Esophagus squamous epithelium (tissue), 5 donors: ENCODE measurements at regions not wholly inside any gene's neighbourhood (a gene's known extent, or its start where the extent isn't known, plus 50 kb on each side); places are given as distances from the start of the nearest gene placed in this dataset.

ENCODE experiments used
- DNase-seq: peaks from one replicate; lab custom pipeline; 2025; lab: John Stamatoyannopoulos, UW
- H3K27ac ChIP-seq, 4 donors: fragments of 200-600 bp; sonication (generic); one replicate each; pipeline ENCODE4 v1.5.1; 2016 to 2019; ENCODE audit warnings: mild to moderate bottlenecking in 1 of 4
- H3K27me3 ChIP-seq, 4 donors: fragments of 200-600 bp; sonication (generic); 1 replicate in 3 of 4; 2 replicates in 1 of 4; pipeline versions ENCODE4 v1.5.1 to v1.6.0; 2017 to 2021; ENCODE audit warnings: antibody characterized with exemption in 1 of 4
- H3K36me3 ChIP-seq, 3 donors: fragments of 200-600 bp; sonication (generic); one replicate each; pipeline ENCODE4 v1.5.1; 2016 to 2019
- H3K4me1 ChIP-seq, 3 donors: fragments of 200-600 bp; sonication (generic); one replicate each; pipeline ENCODE4 v1.5.1; 2017 to 2019
- H3K4me3 ChIP-seq, 4 donors: fragments of 200-600 bp; sonication (generic); 1 replicate in 3 of 4; 2 replicates in 1 of 4; pipeline ENCODE4 v1.5.1; 2016 to 2019; ENCODE audit warnings: mild to moderate bottlenecking in 2 of 4, moderate library complexity in 1 of 4
- H3K9me3 ChIP-seq, 3 donors: fragments of 200-600 bp; sonication (generic); one replicate each; pipeline ENCODE4 v1.5.1; 2016 to 2019
- CTCF ChIP-seq, 6 experiments: fragments of 450-650 bp in 4 of 6; fragments of 200-600 bp in 2 of 6; sonication (generic) in 2 of 6; IDR thresholded peaks; one replicate each; pipeline ENCODE4 v1.5.1; 2016 to 2019; ENCODE audit warnings: antibody characterized with exemption in 6 of 6, mild to moderate bottlenecking in 4 of 6, moderate library complexity in 4 of 6
- POLR2A ChIP-seq, 4 donors: fragments of 450-650 bp; IDR thresholded peaks; one replicate each; pipeline ENCODE4 v1.6.1; 2017; ENCODE audit warnings: antibody characterized with exemption in 4 of 4, mild to moderate bottlenecking in 4 of 4, moderate library complexity in 3 of 4
- WGBS, 2 donors: methylation state at CpG; one replicate each; pipeline ENCODE4 v1.1.5; 2018; 5-methylcytosine and 5-hydroxymethylcytosine counted together
- intact Hi-C: fragments of 100-400 bp; cut with DNase I; formaldehyde crosslinking; loops from one replicate; pipeline ENCODE4 v1.15.0; 2022
- donor health status: DM: yes; HTN: yes; CAD: no.

GRCh38 chrX:2627272-2627867 is 63.7 kb upstream of the CD99 start:
- Histone ChIP-seq H3K4me3 (no peak overlapping the region), H3K27ac (no peak overlapping the region), H3K9me3 (peaks cover 0 to 6% (median 0%) of the 10 kb centered on the region in 3 donors), H3K36me3 (peaks cover 0 to 79% (median 3%) of the 10 kb centered on the region in 3 donors), H3K4me1 (no peaks in the 10 kb centered on the region), H3K27me3 (no peaks in the 10 kb centered on the region)
- intact Hi-C loops: no loop called here
- DNase-seq: no peak
- WGBS, 2 donors: 29 to 36% methylated on average over 3 of the region's 3 CpGs
- no peak for TF ChIP-seq POLR2A (IDR thresholded peaks at IDR 0.05)
- TF ChIP-seq CTCF (IDR thresholded peaks at IDR 0.05): peak in 5 of 6 experiments; percentile 38 to 64 (median 40)

- DNase-seq: no peak
- no peak overlapping the region for H3K27ac ChIP-seq
- WGBS, 2 donors: 78 to 96% methylated on average over 2 of the region's 2 CpGs
- no peaks in the 10 kb centered on the region for H3K4me1 ChIP-seq
- no peak for TF ChIP-seq POLR2A (IDR thresholded peaks at IDR 0.05)
- TF ChIP-seq CTCF (IDR thresholded peaks at IDR 0.05): no peak
- H3K4me3 ChIP-seq: no peak overlapping the region
- peaks cover 0 to 86% (median 3%) of the 10 kb centered on the region in 3 donors for H3K36me3 ChIP-seq
- intact Hi-C loops: no loop called here
- H3K9me3 ChIP-seq: peaks cover 0 to 6% (median 0%) of the 10 kb centered on the region in 3 donors
- no peaks in the 10 kb centered on the region for H3K27me3 ChIP-seq
Observed at GRCh38 chrX:2626750-2627149, 64.3 kb upstream of the CD99 start.

GRCh38 chrX:2620576-2620975 is 70.5 kb upstream of the CD99 start:
- Histone ChIP-seq H3K27ac (no peak overlapping the region), H3K4me1 (no peaks in the 10 kb centered on the region), H3K36me3 (peaks cover 0 to 100% (median 0%) of the 10 kb centered on the region in 3 donors), H3K9me3 (no peaks in the 10 kb centered on the region), H3K27me3 (no peaks in the 10 kb centered on the region), H3K4me3 (no peak overlapping the region)
- no peak for TF ChIP-seq CTCF (IDR thresholded peaks at IDR 0.05)
- no peak for TF ChIP-seq POLR2A (IDR thresholded peaks at IDR 0.05)
- intact Hi-C loops: no loop called here
- 89 to 97% methylated on average over 3 of the region's 3 CpGs for WGBS, 2 donors
- no peak for DNase-seq

- no peaks in the 10 kb centered on the region for H3K4me1 ChIP-seq
- DNase-seq: no peak
- no peaks in the 10 kb centered on the region for H3K9me3 ChIP-seq
- TF ChIP-seq CTCF (IDR thresholded peaks at IDR 0.05): no peak
- no peak for TF ChIP-seq POLR2A (IDR thresholded peaks at IDR 0.05)
- 60 to 64% methylated on average over 4 of the region's 4 CpGs for WGBS, 2 donors
- H3K36me3 ChIP-seq: peaks cover 0 to 99% (median 0%) of the 10 kb centered on the region in 3 donors
- H3K27me3 ChIP-seq: no peaks in the 10 kb centered on the region
- no peak overlapping the region for H3K4me3 ChIP-seq
- no peak overlapping the region for H3K27ac ChIP-seq
- intact Hi-C loops: no loop called here
Observed at GRCh38 chrX:2618516-2618915, 72.6 kb upstream of the CD99 start.

GRCh38 chrX:2614911-2615310 is 76.2 kb upstream of the CD99 start:
- no peak for DNase-seq
- peaks cover 0 to 19% (median 4%) of the 10 kb centered on the region in 3 donors for H3K4me1 ChIP-seq
- peak overlapping the region in 2 of 4 donors; percentile 36 to 53 for H3K27ac ChIP-seq
- WGBS, 2 donors: 29 to 44% methylated on average over 3 of the region's 3 CpGs
- no peak overlapping the region for H3K4me3 ChIP-seq
- no peaks in the 10 kb centered on the region for H3K9me3 ChIP-seq
- H3K36me3 ChIP-seq: peaks cover 0 to 75% (median 0%) of the 10 kb centered on the region in 3 donors
- no peak for TF ChIP-seq POLR2A (IDR thresholded peaks at IDR 0.05)
- peak in 1 of 6 experiments; percentile 20 for TF ChIP-seq CTCF (IDR thresholded peaks at IDR 0.05)
- H3K27me3 ChIP-seq: no peaks in the 10 kb centered on the region
- intact Hi-C loops: no loop called here
